Lower leg skin (tissue), 3 donors: ENCODE measurements at regions not wholly inside any gene's neighbourhood (a gene's known extent, or its start where the extent isn't known, plus 50 kb on each side); places are given as distances from the start of the nearest gene placed in this dataset.

Experiments used
- POLR2A ChIP-seq, 2 donors: fragments of 450-650 bp; IDR thresholded peaks; one replicate each; pipeline ENCODE4 v1.6.1; 2016 to 2017; ENCODE audit warnings: antibody characterized with exemption in 2 of 2, mild to moderate bottlenecking in 1 of 2, moderate library complexity in 1 of 2
- TF ChIP-seq, protein P1 (sequence below), 3 donors: fragments of 450-650 bp; IDR thresholded peaks; one replicate each; pipeline ENCODE4 v1.5.1; 2016; ENCODE audit warnings: antibody characterized with exemption in 3 of 3, mild to moderate bottlenecking in 3 of 3, moderate library complexity in 2 of 3

DNA sequence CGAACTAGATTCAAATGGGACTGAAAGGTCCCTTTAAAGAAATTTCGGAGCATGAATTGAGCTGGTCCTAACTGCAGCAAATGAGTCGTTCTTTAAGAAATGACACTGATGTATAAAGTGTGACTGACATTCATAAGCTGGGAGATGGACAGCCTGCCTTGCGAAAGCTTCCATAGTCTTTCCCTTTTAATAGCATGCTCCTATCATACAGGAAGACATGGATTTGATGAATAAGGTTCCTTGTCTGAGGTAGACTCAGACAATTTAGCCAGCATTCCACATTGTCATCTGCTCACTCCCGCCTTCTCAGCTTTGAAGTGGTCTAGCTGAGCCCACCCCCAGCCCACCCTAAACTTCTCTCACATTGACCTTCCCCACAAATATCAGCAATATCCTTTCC lies 264.9 kb downstream of the TSN start:
- no peak for TF ChIP-seq POLR2A (IDR thresholded peaks at IDR 0.05)
- TF ChIP-seq, protein P1, sequence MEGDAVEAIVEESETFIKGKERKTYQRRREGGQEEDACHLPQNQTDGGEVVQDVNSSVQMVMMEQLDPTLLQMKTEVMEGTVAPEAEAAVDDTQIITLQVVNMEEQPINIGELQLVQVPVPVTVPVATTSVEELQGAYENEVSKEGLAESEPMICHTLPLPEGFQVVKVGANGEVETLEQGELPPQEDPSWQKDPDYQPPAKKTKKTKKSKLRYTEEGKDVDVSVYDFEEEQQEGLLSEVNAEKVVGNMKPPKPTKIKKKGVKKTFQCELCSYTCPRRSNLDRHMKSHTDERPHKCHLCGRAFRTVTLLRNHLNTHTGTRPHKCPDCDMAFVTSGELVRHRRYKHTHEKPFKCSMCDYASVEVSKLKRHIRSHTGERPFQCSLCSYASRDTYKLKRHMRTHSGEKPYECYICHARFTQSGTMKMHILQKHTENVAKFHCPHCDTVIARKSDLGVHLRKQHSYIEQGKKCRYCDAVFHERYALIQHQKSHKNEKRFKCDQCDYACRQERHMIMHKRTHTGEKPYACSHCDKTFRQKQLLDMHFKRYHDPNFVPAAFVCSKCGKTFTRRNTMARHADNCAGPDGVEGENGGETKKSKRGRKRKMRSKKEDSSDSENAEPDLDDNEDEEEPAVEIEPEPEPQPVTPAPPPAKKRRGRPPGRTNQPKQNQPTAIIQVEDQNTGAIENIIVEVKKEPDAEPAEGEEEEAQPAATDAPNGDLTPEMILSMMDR (IDR thresholded peaks at IDR 0.05) = no peak
